ENCODE measurements at regions not wholly inside any gene's neighbourhood (a gene's known extent, or its start where the extent isn't known, plus 50 kb on each side); places are given as distances from the start of the nearest gene placed in this dataset.

- DNase-seq (ENCODE audit: low read depth in 1 of 2, low spot score in 1 of 2): no peak
Measured at GRCh38 chr17:15893658-15894024, 51.3 kb upstream of the ADORA2B start.

GRCh38 chr17:15894258-15894657 lies 50.7 kb upstream of the ADORA2B start:
- no peak for DNase-seq (ENCODE audit: low read depth in 1 of 2, low spot score in 1 of 2)

GRCh38 chr17:15894913-15895658 lies 49.8 kb upstream of the ADORA2B start:
- DNase-seq (ENCODE audit: low read depth in 1 of 2, low spot score in 1 of 2): no peak
